ENCODE measurements at regions not wholly inside any gene's neighbourhood (a gene's known extent, or its start where the extent isn't known, plus 50 kb on each side); places are given as distances from the start of the nearest gene placed in this dataset.

DNA sequence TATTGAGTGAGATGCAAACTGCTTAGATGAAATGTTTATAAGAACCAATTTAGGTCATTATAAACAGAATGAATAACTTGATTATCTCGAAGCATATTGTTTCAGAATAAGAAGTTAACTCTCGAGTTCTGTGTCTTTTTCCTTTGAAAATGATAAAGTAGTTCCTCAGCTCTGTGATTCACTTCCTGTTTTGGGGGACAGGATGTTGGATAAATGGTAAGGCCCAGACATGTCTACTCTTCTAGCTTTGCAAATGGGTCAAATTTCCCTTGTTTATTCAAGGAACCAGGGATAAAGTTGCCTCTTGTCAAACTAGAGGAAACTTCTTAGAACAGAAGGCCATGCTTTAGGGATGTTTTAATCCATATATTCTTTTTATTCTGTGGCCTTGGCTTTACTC is 246.9 kb downstream of the SOX4 start:
- intact Hi-C loops (cut with DNase I) = loop anchor here in 1 of 10 donors (5.0 to 10.0 kb wide), 3 partner anchors 33 to 246 kb away; partner anchors contain the start of gene SOX4
- peaks cover 0 to 27% (median 19%) of the 10 kb centered on the region in 12 donors for H3K4me1 ChIP-seq
- 51 to 56% (median 54%) methylated on average over 2 of the region's 2 CpGs for WGBS, 4 donors
- TF ChIP-seq POLR2A (IDR thresholded peaks at IDR 0.05) = no peak
- TF ChIP-seq, protein P1, sequence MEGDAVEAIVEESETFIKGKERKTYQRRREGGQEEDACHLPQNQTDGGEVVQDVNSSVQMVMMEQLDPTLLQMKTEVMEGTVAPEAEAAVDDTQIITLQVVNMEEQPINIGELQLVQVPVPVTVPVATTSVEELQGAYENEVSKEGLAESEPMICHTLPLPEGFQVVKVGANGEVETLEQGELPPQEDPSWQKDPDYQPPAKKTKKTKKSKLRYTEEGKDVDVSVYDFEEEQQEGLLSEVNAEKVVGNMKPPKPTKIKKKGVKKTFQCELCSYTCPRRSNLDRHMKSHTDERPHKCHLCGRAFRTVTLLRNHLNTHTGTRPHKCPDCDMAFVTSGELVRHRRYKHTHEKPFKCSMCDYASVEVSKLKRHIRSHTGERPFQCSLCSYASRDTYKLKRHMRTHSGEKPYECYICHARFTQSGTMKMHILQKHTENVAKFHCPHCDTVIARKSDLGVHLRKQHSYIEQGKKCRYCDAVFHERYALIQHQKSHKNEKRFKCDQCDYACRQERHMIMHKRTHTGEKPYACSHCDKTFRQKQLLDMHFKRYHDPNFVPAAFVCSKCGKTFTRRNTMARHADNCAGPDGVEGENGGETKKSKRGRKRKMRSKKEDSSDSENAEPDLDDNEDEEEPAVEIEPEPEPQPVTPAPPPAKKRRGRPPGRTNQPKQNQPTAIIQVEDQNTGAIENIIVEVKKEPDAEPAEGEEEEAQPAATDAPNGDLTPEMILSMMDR (IDR thresholded peaks at IDR 0.05) = no peak
- no peak for ATAC-seq
- peak overlapping the region in 1 of 12 donors; percentile 30 for H3K27ac ChIP-seq
- no peak overlapping the region for H3K4me3 ChIP-seq
- no peaks in the 10 kb centered on the region for H3K27me3 ChIP-seq
- no peaks in the 10 kb centered on the region for H3K36me3 ChIP-seq
- H3K9me3 ChIP-seq = no peaks in the 10 kb centered on the region
- no peak for DNase-seq

DNA sequence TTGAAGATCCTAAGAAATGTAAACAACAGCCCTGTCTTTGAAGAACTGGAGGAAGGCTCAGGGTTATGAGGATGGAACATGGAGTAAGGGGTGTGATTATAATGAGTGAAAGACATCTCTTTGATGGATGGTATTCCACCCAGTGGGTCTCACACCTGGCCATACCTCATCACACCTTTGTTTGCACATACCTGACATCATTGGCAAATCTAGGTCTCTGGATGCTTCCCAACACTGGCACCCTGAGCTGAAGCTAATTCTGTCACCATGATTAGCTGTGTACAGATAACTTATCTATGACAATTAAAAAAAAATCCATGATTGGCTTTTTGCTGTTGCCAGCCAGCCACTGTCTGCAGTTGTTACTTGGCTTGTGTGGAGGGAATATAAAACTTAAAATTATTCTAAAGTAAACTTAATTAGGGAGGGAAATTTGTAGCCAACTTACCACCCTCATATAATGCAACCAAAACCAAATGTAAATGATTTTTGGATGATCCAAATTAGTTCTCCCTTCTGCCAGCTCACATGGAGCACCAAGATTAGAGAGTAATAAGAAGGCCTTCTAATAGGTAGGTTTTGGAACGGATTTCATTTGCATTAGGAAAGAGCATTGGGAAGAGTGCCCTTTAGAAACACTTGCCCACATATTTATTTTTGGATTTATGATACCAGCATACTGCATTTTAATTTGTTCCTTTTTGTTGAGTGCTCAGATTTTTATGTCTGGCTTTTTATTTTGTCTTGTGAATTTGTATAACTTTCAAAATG is 249.5 kb downstream of the SOX4 start:
- peak overlapping the region in 1 of 12 donors; percentile 10 for H3K27ac ChIP-seq
- WGBS, 4 donors = 49 to 68% (median 58%) methylated on average over 1 of the region's 1 CpG
- DNase-seq = no peak
- no peaks in the 10 kb centered on the region for H3K27me3 ChIP-seq
- peaks cover 6 to 52% (median 43%) of the 10 kb centered on the region in 12 donors for H3K4me1 ChIP-seq
- intact Hi-C loops (cut with DNase I) = loop anchor here in 1 of 10 donors (5.0 to 10.0 kb wide), 3 partner anchors 36 to 248 kb away; partner anchors contain the start of gene SOX4
- TF ChIP-seq, protein P1 (IDR thresholded peaks at IDR 0.05) = no peak
- TF ChIP-seq POLR2A (IDR thresholded peaks at IDR 0.05) = no peak
- H3K36me3 ChIP-seq = no peaks in the 10 kb centered on the region
- no peak for ATAC-seq
- H3K9me3 ChIP-seq = no peaks in the 10 kb centered on the region
- H3K4me3 ChIP-seq = no peak overlapping the region

- H3K4me1 ChIP-seq = peaks cover 6 to 56% (median 45%) of the 10 kb centered on the region in 12 donors
- no peaks in the 10 kb centered on the region for H3K27me3 ChIP-seq
- WGBS, 4 donors = 67 to 78% (median 72%) methylated on average over 10 of the region's 10 CpGs
- DNase-seq (no peak), ATAC-seq (no peak)
- no peak for TF ChIP-seq POLR2A (IDR thresholded peaks at IDR 0.05)
- TF ChIP-seq, protein P1 (IDR thresholded peaks at IDR 0.05) = no peak
- peak overlapping the region in 8 of 12 donors; percentile 0 to 54 (median 29) for H3K27ac ChIP-seq
- no peak overlapping the region for H3K4me3 ChIP-seq
- H3K9me3 ChIP-seq = no peaks in the 10 kb centered on the region
- H3K36me3 ChIP-seq = no peaks in the 10 kb centered on the region
- intact Hi-C loops (cut with DNase I) = loop anchor here in 1 of 10 donors (5.0 to 10.0 kb wide), 3 partner anchors 37 to 250 kb away; partner anchors contain the start of gene SOX4
Measured at GRCh38 chr6:21844120-21844917, 250.8 kb downstream of the SOX4 start.

- peak overlapping the region in 1 of 12 donors; percentile 22 for H3K4me3 ChIP-seq
- no peaks in the 10 kb centered on the region for H3K9me3 ChIP-seq
- no peaks in the 10 kb centered on the region for H3K36me3 ChIP-seq
- no peak for TF ChIP-seq POLR2A (IDR thresholded peaks at IDR 0.05)
- TF ChIP-seq, protein P1 (IDR thresholded peaks at IDR 0.05) = no peak
- no peaks in the 10 kb centered on the region for H3K27me3 ChIP-seq
- DNase-seq (peak in 2 of 5 donors; percentile 22 to 35), ATAC-seq (peak; percentile 56 to 79 (median 74))
- WGBS, 4 donors = 28 to 54% (median 33%) methylated on average over 3 of the region's 3 CpGs
- peaks cover 6 to 56% (median 45%) of the 10 kb centered on the region in 12 donors for H3K4me1 ChIP-seq
- H3K27ac ChIP-seq = peak overlapping the region in 9 of 12 donors; percentile 0 to 54 (median 24)
- intact Hi-C loops (cut with DNase I) = loop anchor here in 3 of 10 donors (5.0 to 10.0 kb wide), 3 partner anchors 180 to 250 kb away; partner anchors contain the start of gene SOX4 (in 1 of the 3)
Measured at GRCh38 chr6:21845018-21845417, 251.5 kb downstream of the SOX4 start.

Measured in heart left ventricle (tissue), 16 donors.